Endodermal cell (in vitro differentiated cells): ENCODE measurements at regions not wholly inside any gene's neighbourhood (a gene's known extent, or its start where the extent isn't known, plus 50 kb on each side); places are given as distances from the start of the nearest gene placed in this dataset.

Experiments used
- DNase-seq: peaks from one replicate; pipeline ENCODE4 v3.0.0-alpha.2; 2017
- H3K27ac ChIP-seq: 2 replicates; pipeline ENCODE4 v1.5.1; 2013; ENCODE audit warnings: mild to moderate bottlenecking, low read depth, low read length, moderate library complexity
- H3K27me3 ChIP-seq: 2 replicates; pipeline ENCODE4 v1.6.1; 2013; ENCODE audit warnings: mild to moderate bottlenecking, low read length, moderate library complexity; ENCODE audit not compliant: insufficient read depth, control insufficient read depth, poor library complexity, severe bottlenecking
- H3K36me3 ChIP-seq: 2 replicates; pipeline ENCODE4 v1.7.0; 2013; ENCODE audit warnings: mild to moderate bottlenecking, low read length, moderate library complexity; ENCODE audit not compliant: control insufficient read depth, insufficient read depth
- H3K4me1 ChIP-seq: one replicate; pipeline ENCODE4 v1.7.0; 2013; ENCODE audit warnings: low read length; ENCODE audit not compliant: control insufficient read depth, insufficient read depth
- H3K4me3 ChIP-seq: 2 replicates; pipeline ENCODE4 v1.5.1; 2013; ENCODE audit warnings: mild to moderate bottlenecking, low read length, moderate library complexity
- H3K9ac ChIP-seq: 2 replicates; pipeline ENCODE4 v1.6.1; 2013; ENCODE audit warnings: mild to moderate bottlenecking, low read length, moderate library complexity; ENCODE audit not compliant: poor library complexity, severe bottlenecking; ENCODE audit errors: extremely low read depth
- H3K9me3 ChIP-seq: 2 replicates; pipeline ENCODE4 v1.6.1; 2013; ENCODE audit warnings: mild to moderate bottlenecking, low read length, moderate library complexity; ENCODE audit not compliant: control insufficient read depth
- H3K27ac Mint-ChIP-seq: 2 replicates; pipeline ENCODE4 v1.8.0; 2020; ENCODE audit warnings: mixed read lengths
- H3K27me3 Mint-ChIP-seq: 2 replicates; pipeline ENCODE4 v1.8.0; 2021; ENCODE audit warnings: mild to moderate bottlenecking, mixed read lengths; ENCODE audit not compliant: insufficient read depth
- H3K36me3 Mint-ChIP-seq: 2 replicates; pipeline ENCODE4 v1.8.0; 2020; ENCODE audit warnings: low read depth, mixed read lengths
- H3K4me1 Mint-ChIP-seq: 2 replicates; pipeline ENCODE4 v1.8.0; 2020; ENCODE audit warnings: mixed read lengths
- H3K4me3 Mint-ChIP-seq: 2 replicates; pipeline ENCODE4 v1.8.0; 2020; ENCODE audit warnings: mild to moderate bottlenecking, moderate library complexity, mixed read lengths
- H3K9me3 Mint-ChIP-seq: 2 replicates; pipeline ENCODE4 v1.8.0; 2020; ENCODE audit warnings: mild to moderate bottlenecking, mixed read lengths
- WGBS, 2 experiments: methylation state at CpG; one replicate each; pipeline versions ENCODE4 v1.1.5 to v1.1.7; 2013; ENCODE audit warnings: missing lambda C conversion rate in 2 of 2, mixed read lengths in 1 of 2; ENCODE audit not compliant: insufficient coverage in 1 of 2, insufficient read length in 1 of 2; 5-methylcytosine and 5-hydroxymethylcytosine counted together
- TF ChIP-seq, protein P1 (sequence below): fragments of 200-600 bp; sonication (generic); conservative IDR thresholded peaks from 2 replicates; pipeline ENCODE4 v1.5.0; 2021; ENCODE audit warnings: antibody characterized with exemption, mild to moderate bottlenecking

DNA sequence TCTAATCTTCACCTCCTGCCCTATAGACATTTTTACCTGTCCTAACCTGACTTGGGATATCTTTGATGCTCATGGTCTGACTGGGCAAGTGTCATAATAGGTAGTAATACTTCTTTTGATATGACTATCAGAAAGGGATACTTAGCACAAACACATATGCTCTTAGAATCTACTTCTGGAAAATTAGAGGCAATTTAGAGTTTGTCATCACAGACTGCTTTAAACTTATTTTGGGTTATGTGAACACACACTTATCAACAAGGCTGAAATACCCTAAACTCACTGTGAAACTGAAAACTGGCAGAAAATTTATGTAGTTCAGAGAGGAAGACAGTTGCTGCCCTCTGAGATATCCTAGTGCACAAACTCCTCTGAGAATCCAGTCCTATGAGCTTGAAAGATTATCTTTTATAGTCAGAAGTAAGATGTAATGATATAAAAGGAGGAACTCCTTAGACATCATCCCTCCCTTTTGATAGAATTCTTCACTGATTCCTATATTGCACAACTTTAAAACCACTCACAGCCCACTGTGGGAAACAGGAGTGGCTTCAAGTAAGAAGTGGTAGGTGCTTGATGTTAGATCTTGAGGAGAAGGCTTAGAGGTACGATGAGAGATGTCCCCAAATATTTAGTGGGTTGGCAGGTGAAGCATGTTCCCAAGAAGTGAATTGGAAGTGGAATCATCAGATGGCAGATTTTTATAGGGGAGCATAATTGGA is 273.3 kb downstream of the MAN2A1 start:
- H3K27me3 Mint-ChIP-seq = peaks cover 5% of the 10 kb centered on the region
- Histone ChIP-seq H3K27me3 (peaks cover 8% of the 10 kb centered on the region), H3K9ac (no peak overlapping the region), H3K4me3 (no peak overlapping the region), H3K36me3 (no peaks in the 10 kb centered on the region), H3K9me3 (no peaks in the 10 kb centered on the region), H3K27ac (no peak overlapping the region), H3K4me1 (no peaks in the 10 kb centered on the region)
- no peaks in the 10 kb centered on the region for H3K4me1 Mint-ChIP-seq
- 86% methylated on average over 1 of the region's 1 CpG; no CpG with 5 or more reads in 1 of the 2 experiments for WGBS, 2 experiments
- no peak overlapping the region for H3K27ac Mint-ChIP-seq
- no peak for DNase-seq
- H3K9me3 Mint-ChIP-seq = no peaks in the 10 kb centered on the region
- H3K4me3 Mint-ChIP-seq = no peak overlapping the region
- H3K36me3 Mint-ChIP-seq = no peaks in the 10 kb centered on the region
- TF ChIP-seq, protein P1, sequence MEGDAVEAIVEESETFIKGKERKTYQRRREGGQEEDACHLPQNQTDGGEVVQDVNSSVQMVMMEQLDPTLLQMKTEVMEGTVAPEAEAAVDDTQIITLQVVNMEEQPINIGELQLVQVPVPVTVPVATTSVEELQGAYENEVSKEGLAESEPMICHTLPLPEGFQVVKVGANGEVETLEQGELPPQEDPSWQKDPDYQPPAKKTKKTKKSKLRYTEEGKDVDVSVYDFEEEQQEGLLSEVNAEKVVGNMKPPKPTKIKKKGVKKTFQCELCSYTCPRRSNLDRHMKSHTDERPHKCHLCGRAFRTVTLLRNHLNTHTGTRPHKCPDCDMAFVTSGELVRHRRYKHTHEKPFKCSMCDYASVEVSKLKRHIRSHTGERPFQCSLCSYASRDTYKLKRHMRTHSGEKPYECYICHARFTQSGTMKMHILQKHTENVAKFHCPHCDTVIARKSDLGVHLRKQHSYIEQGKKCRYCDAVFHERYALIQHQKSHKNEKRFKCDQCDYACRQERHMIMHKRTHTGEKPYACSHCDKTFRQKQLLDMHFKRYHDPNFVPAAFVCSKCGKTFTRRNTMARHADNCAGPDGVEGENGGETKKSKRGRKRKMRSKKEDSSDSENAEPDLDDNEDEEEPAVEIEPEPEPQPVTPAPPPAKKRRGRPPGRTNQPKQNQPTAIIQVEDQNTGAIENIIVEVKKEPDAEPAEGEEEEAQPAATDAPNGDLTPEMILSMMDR = no peak

DNA sequence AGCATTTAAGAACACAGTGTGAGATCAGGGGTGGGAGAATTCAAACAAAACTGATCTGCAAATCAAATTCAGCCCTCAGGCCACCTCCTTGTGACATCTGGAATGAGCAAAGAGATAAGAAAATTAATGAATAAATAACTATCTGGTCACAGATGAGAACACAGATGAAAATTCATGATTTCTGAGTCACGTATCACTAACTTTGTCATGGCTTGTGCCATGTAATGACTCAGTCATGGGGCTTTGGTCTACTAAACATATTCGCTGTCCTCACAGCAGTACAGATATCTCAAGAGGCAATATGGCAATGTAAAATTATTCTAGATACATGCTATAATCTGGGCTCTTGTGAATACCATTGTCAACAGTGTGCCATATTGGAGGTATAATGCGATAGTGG is 274.4 kb downstream of the MAN2A1 start:
- Mint-ChIP-seq H3K4me1 (no peaks in the 10 kb centered on the region), H3K27me3 (peaks cover 5% of the 10 kb centered on the region), H3K9me3 (no peaks in the 10 kb centered on the region), H3K4me3 (no peak overlapping the region), H3K36me3 (no peaks in the 10 kb centered on the region), H3K27ac (no peak overlapping the region)
- Histone ChIP-seq H3K36me3 (no peaks in the 10 kb centered on the region), H3K9me3 (no peaks in the 10 kb centered on the region), H3K27me3 (peaks cover 8% of the 10 kb centered on the region), H3K4me3 (no peak overlapping the region), H3K9ac (no peak overlapping the region), H3K4me1 (no peaks in the 10 kb centered on the region), H3K27ac (no peak overlapping the region)
- WGBS, 2 experiments = 94 to 96% methylated on average over 3 of the region's 3 CpGs
- no peak for DNase-seq
- TF ChIP-seq, protein P1 = no peak

DNA sequence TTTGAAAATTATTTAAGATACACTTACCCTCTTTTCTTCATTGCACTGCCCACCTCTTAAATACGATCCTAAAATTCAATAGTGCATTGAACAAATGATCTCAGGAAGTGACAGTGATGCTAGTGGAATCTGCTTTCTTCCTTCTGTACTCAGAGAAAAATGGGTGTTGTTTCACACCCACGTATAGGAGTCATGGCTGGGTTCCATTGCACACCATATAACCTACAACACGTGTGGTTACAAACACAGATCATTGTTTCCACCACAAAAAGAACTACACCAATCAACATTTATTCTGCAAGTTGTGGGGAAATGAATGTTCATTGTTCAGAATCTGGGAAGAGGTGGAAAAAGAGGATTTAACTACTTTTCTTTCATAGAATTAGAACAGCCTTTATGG is 275.9 kb downstream of the MAN2A1 start:
- TF ChIP-seq, protein P1 = no peak
- H3K36me3 ChIP-seq = no peaks in the 10 kb centered on the region
- no peaks in the 10 kb centered on the region for H3K4me1 Mint-ChIP-seq
- DNase-seq = no peak
- WGBS, 2 experiments = 95% methylated on average over 3 of the region's 3 CpGs; no CpG with 5 or more reads in 1 of the 2 experiments
- no peaks in the 10 kb centered on the region for H3K4me1 ChIP-seq
- H3K27ac ChIP-seq = no peak overlapping the region
- no peak overlapping the region for H3K9ac ChIP-seq
- H3K27ac Mint-ChIP-seq = no peak overlapping the region
- H3K9me3 ChIP-seq = no peaks in the 10 kb centered on the region
- H3K36me3 Mint-ChIP-seq = no peaks in the 10 kb centered on the region
- H3K27me3 ChIP-seq = peaks cover 8% of the 10 kb centered on the region
- no peaks in the 10 kb centered on the region for H3K9me3 Mint-ChIP-seq
- peaks cover 5% of the 10 kb centered on the region for H3K27me3 Mint-ChIP-seq
- H3K4me3 Mint-ChIP-seq = no peak overlapping the region
- no peak overlapping the region for H3K4me3 ChIP-seq
